ENCODE measurements at regions not wholly inside any gene's neighbourhood (a gene's known extent, or its start where the extent isn't known, plus 50 kb on each side); places are given as distances from the start of the nearest gene placed in this dataset.
A peak's percentile ranks its signal among the peaks of the same experiment; 100 is the strongest.
"Not testable (repeated sequence)": the region's sequence is repeated elsewhere in the genome, so short reads cannot be mapped to it uniquely, and the experiment has no call there.

- Mint-ChIP-seq H3K36me3 (no peaks in the 10 kb centered on the region), H3K27me3 (no peaks in the 10 kb centered on the region), H3K4me1 (no peaks in the 10 kb centered on the region), H3K4me3 (no peak overlapping the region), H3K27ac (no peak overlapping the region), H3K9me3 (no peaks in the 10 kb centered on the region)
- ATAC-seq (no peak), DNase-seq (no peak)
- POLR2A ChIA-PET, result interaction anchor here (0.7 kb wide), 1 partner anchor 336 kb away, joined by 4 read pairs; no protein-coding TSS in a partner anchor
These were observed 51.6 kb upstream of the CNTLN start for GRCh38 chr9:17083258-17083657.

DNA sequence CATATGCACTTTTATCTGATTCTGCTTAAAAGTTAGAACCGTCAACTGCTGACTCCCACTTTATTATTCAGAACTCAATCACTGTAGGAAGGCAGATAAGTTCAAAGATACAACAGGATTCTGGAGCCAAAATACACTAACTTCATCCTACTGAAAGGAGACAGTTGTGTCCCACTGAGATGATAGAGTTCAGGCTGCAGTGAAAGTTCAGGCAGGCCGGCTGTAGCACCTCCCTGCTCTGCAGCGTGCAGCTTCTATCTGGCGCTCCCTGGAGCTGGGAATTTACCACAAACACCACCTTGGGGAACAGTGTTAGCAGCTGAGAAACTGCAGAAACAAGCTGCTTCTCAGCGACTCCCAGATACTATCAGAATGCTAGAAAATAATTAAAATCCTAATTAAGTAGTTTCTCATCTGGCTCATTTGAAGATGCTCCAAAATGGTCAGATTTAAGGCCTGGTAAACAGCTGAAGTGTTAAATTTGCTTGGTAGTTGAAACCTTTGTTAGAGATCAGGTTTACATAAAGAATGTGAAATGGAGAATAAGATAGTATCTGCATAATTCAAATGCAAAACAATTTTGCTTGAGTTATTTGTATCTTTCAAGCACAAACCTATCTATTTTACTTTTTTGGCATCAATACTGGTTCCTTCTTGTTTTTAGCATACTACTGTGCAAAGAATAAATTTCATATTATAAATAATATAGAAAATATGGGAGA lies 52.3 kb upstream of the CNTLN start:
- ATAC-seq, result no peak
- H3K36me3 Mint-ChIP-seq, result no peaks in the 10 kb centered on the region
- H3K27me3 Mint-ChIP-seq, result no peaks in the 10 kb centered on the region
- H3K27ac Mint-ChIP-seq, result no peak overlapping the region
- DNase-seq, result no peak
- H3K4me1 Mint-ChIP-seq, result no peaks in the 10 kb centered on the region
- no peaks in the 10 kb centered on the region for H3K9me3 Mint-ChIP-seq
- POLR2A ChIA-PET, result no interaction called here
- H3K4me3 Mint-ChIP-seq, result no peak overlapping the region

GRCh38 chr9:17081814-17082213 lies 53.0 kb upstream of the CNTLN start:
- Mint-ChIP-seq H3K9me3 (no peaks in the 10 kb centered on the region), H3K4me3 (no peak overlapping the region), H3K4me1 (no peaks in the 10 kb centered on the region), H3K27ac (no peak overlapping the region), H3K36me3 (no peaks in the 10 kb centered on the region), H3K27me3 (no peaks in the 10 kb centered on the region)
- ATAC-seq (no peak), DNase-seq (no peak)
- POLR2A ChIA-PET, result no interaction called here

DNA sequence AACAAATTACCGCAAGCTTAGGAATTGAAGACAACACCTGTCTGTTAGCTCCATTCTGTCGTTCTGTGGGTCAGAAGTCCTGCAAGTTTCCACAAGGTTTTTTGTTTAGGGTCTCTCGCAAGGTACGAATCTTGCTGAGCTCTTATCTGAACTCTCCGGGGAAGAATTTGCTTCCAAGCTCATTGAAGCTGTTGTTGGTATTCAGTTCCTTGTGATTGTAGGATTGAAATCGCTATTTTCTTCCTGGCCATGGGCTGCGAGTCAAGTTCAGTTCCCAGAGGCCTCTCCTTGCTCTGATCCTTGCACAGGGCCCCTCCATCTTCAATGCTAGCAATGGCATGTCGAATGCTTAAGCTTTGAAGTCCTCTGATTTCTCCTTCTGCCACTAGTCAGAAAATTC lies 53.5 kb upstream of the CNTLN start:
- POLR2A ChIA-PET, result no interaction called here
- no peak overlapping the region for H3K4me3 Mint-ChIP-seq

GRCh38 chr9:17075758-17076485 lies 58.9 kb upstream of the CNTLN start:
- no peak overlapping the region for H3K4me3 Mint-ChIP-seq
- POLR2A ChIA-PET, result no interaction called here
- H3K27me3 Mint-ChIP-seq, result no peaks in the 10 kb centered on the region
- DNase-seq (no peak), ATAC-seq (no peak)
- H3K36me3 Mint-ChIP-seq, result no peaks in the 10 kb centered on the region
- H3K27ac Mint-ChIP-seq, result peak overlapping the region in 1 of 10 donors; percentile 78
- no peaks in the 10 kb centered on the region for H3K4me1 Mint-ChIP-seq
- H3K9me3 Mint-ChIP-seq, result peaks cover 0 to 5% (median 0%) of the 10 kb centered on the region in 9 donors

More for the DNA sequence above, 53.5 kb upstream of the CNTLN start:
- Mint-ChIP-seq H3K27me3 (no peaks in the 10 kb centered on the region), H3K9me3 (no peaks in the 10 kb centered on the region), H3K36me3 (no peaks in the 10 kb centered on the region), H3K27ac (no peak overlapping the region), H3K4me1 (no peaks in the 10 kb centered on the region)
- no peak for DNase-seq
- ATAC-seq, result no peak

DNA sequence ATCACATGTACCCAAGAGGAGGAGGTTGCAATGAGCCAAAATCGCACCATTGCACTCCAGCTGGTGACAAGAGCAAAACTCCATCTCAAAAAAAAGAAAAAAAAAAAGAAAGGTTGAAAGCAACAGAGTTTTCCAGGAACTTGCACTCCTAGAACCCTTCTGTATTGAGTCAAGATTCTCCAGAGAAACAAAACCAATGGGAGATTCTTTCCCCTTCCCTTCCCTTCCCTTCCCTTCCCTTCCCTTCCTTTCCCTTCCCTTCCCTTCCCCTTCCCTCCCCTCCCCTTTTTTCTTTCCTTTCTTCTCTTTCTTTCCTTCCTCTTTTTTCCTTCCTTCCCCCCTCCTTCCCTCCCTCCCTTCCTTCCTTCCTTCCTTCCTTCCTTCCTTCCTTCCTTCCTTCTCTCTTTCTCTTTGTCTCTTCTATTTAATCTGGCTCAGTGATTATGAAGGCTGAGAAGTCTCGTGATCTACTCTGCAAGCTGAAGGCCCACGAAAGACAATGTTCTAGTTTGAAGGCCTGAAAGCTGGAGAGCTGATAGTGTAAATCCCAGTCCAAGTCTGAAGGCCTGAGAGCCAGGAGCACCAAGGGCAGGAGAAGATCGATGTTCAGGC lies 59.6 kb upstream of the CNTLN start:
- H3K4me1 Mint-ChIP-seq, result no peaks in the 10 kb centered on the region

DNA sequence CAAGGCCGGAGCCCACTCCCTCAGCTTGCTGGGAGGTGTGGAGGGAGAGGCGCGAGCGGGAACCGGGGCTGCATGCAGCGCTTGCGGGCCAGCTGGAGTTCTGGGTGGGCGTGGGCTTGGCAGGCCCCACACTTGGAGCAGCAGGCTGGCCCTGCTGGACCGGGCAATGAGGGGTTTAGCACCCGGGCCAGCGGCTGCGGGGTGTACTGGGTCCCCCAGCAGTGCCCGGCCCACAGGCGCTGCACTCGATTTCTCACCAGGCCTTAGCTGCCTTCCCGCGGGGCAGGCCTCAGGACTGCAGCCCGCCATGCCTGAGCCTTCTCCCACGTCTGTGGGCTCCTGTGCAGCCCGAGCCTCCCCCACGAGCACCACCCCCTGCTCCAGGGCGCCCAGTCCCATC lies 62.3 kb upstream of the CNTLN start:
- H3K27me3 Mint-ChIP-seq, H3K36me3 Mint-ChIP-seq, H3K4me3 Mint-ChIP-seq, H3K9me3 Mint-ChIP-seq, ATAC-seq, DNase-seq, POLR2A ChIA-PET, H3K27ac Mint-ChIP-seq, H3K4me1 Mint-ChIP-seq: not testable (repeated sequence)

More for the DNA sequence above, 59.6 kb upstream of the CNTLN start:
- H3K9me3 Mint-ChIP-seq, result peaks cover 0 to 5% (median 0%) of the 10 kb centered on the region in 9 donors
- no peaks in the 10 kb centered on the region for H3K27me3 Mint-ChIP-seq
- H3K27ac Mint-ChIP-seq, result peak overlapping the region in 1 of 10 donors; percentile 78
- no peak overlapping the region for H3K4me3 Mint-ChIP-seq
- DNase-seq (no peak), ATAC-seq (no peak)
- H3K36me3 Mint-ChIP-seq, result no peaks in the 10 kb centered on the region
- POLR2A ChIA-PET, result no interaction called here

- POLR2A ChIA-PET, result no interaction called here
- no peak overlapping the region for H3K27ac Mint-ChIP-seq
- H3K36me3 Mint-ChIP-seq, result no peaks in the 10 kb centered on the region
- H3K27me3 Mint-ChIP-seq, result peaks cover 0 to 4% (median 0%) of the 10 kb centered on the region in 5 donors
- ATAC-seq, result no peak
- no peak for DNase-seq
- H3K4me3 Mint-ChIP-seq, result no peak overlapping the region
- H3K4me1 Mint-ChIP-seq, result no peaks in the 10 kb centered on the region
- H3K9me3 Mint-ChIP-seq, result peaks cover 0 to 5% (median 0%) of the 10 kb centered on the region in 9 donors
These were observed 66.2 kb upstream of the CNTLN start for GRCh38 chr9:17068671-17069070.

- H3K27me3 Mint-ChIP-seq, result peaks cover 0 to 8% (median 0%) of the 10 kb centered on the region in 5 donors
- POLR2A ChIA-PET, result no interaction called here
- ATAC-seq, result no peak
- H3K9me3 Mint-ChIP-seq, result peaks cover 0 to 3% (median 0%) of the 10 kb centered on the region in 9 donors
- no peaks in the 10 kb centered on the region for H3K4me1 Mint-ChIP-seq
- H3K27ac Mint-ChIP-seq, result no peak overlapping the region
- DNase-seq, result no peak
- no peak overlapping the region for H3K4me3 Mint-ChIP-seq
- H3K36me3 Mint-ChIP-seq, result no peaks in the 10 kb centered on the region
These were observed 69.8 kb upstream of the CNTLN start for GRCh38 chr9:17065062-17065461.

DNA sequence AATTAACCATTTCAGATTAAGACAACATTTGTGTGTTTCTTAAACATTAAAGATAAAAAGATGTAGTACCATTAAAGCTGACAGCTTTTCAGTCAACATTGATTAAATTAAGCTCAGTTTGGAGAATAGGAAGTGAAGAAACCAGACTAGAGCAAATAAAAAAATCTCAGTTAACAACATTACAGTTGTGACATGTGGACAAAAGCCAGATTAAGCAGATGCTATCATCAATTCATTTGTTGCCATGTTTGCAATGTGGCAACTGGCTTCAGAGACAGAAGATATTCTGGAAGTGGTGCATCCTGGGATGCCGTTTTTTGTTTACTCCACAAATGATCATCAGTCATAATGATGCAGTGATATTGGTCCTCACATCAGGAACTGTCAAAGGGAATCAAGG lies 70.3 kb upstream of the CNTLN start:
- H3K4me3 Mint-ChIP-seq, result no peak overlapping the region
- H3K9me3 Mint-ChIP-seq, result peaks cover 0 to 3% (median 0%) of the 10 kb centered on the region in 9 donors
- H3K27ac Mint-ChIP-seq, result no peak overlapping the region
- peaks cover 0 to 8% (median 0%) of the 10 kb centered on the region in 5 donors for H3K27me3 Mint-ChIP-seq
- POLR2A ChIA-PET, result no interaction called here
- DNase-seq (no peak), ATAC-seq (no peak)
- no peaks in the 10 kb centered on the region for H3K4me1 Mint-ChIP-seq
- H3K36me3 Mint-ChIP-seq, result no peaks in the 10 kb centered on the region

- no peak for ATAC-seq
- H3K36me3 Mint-ChIP-seq, result no peaks in the 10 kb centered on the region
These were observed 71.2 kb upstream of the CNTLN start for GRCh38 chr9:17063535-17064135.

GRCh38 chr9:17062497-17062896 lies 72.3 kb upstream of the CNTLN start:
- Mint-ChIP-seq H3K27ac (no peak overlapping the region), H3K4me1 (no peaks in the 10 kb centered on the region), H3K9me3 (peaks cover 0 to 5% (median 0%) of the 10 kb centered on the region in 9 donors), H3K4me3 (no peak overlapping the region), H3K27me3 (peaks cover 0 to 4% (median 0%) of the 10 kb centered on the region in 5 donors), H3K36me3 (no peaks in the 10 kb centered on the region)
- no peak for ATAC-seq
- POLR2A ChIA-PET, result no interaction called here
- DNase-seq, result no peak

More at GRCh38 chr9:17063535-17064135, 71.2 kb upstream of the CNTLN start:
- DNase-seq, result no peak
- POLR2A ChIA-PET, result no interaction called here
- Mint-ChIP-seq H3K9me3 (peaks cover 0 to 3% (median 0%) of the 10 kb centered on the region in 9 donors), H3K27ac (no peak overlapping the region), H3K27me3 (peaks cover 0 to 5% (median 0%) of the 10 kb centered on the region in 5 donors), H3K4me1 (no peaks in the 10 kb centered on the region), H3K4me3 (no peak overlapping the region)

DNA sequence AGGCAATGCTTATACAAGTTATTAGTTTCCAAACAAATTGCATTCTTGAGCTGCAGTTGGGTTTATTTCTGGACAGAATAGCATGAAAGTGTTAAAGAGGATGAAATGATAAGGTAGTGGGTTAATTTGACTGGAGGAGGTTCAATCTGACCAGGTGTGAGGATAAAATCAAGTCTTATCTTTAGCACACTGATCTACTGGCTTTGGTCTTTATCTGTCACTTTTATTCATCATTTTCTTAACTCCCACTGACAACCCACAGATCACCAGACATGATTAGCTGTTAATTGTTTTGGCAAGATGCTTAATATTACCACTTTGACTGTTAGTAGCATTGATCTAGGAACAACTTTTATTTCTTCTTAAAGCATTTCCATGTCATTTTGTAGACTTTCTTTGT lies 74.4 kb upstream of the CNTLN start:
- no peaks in the 10 kb centered on the region for H3K4me1 Mint-ChIP-seq
- H3K9me3 Mint-ChIP-seq, result peaks cover 0 to 3% (median 0%) of the 10 kb centered on the region in 9 donors
- POLR2A ChIA-PET, result no interaction called here
- no peak overlapping the region for H3K27ac Mint-ChIP-seq
- no peaks in the 10 kb centered on the region for H3K36me3 Mint-ChIP-seq
- no peak overlapping the region for H3K4me3 Mint-ChIP-seq
- DNase-seq (no peak), ATAC-seq (no peak)
- H3K27me3 Mint-ChIP-seq, result peaks cover 0 to 4% (median 0%) of the 10 kb centered on the region in 5 donors

All from naive thymus-derived CD8-positive, alpha-beta T cell (primary cell).